ENCODE measurements at regions not wholly inside any gene's neighbourhood (a gene's known extent, or its start where the extent isn't known, plus 50 kb on each side); places are given as distances from the start of the nearest gene placed in this dataset.

DNA sequence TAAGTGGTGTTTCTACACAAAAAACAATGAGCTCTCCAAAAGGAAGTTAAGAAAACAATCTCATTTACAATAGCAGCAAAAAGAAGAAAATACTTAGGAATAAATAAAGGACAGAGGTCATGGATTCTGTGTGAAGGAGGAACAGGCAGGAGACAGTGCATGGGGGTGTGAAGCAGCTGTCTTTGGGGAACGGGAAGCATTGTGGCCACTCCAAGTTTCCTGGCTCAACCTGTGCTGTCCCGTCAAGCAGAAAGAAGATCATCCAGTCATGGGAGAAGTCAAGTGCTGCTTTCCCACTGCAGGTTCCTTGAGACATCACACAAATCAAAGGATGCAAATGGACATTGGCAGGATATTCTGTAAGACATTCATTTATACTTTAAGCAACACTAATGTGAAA is 66.1 kb upstream of the MAML3 start (continued):
- TF ChIP-seq, protein P1, sequence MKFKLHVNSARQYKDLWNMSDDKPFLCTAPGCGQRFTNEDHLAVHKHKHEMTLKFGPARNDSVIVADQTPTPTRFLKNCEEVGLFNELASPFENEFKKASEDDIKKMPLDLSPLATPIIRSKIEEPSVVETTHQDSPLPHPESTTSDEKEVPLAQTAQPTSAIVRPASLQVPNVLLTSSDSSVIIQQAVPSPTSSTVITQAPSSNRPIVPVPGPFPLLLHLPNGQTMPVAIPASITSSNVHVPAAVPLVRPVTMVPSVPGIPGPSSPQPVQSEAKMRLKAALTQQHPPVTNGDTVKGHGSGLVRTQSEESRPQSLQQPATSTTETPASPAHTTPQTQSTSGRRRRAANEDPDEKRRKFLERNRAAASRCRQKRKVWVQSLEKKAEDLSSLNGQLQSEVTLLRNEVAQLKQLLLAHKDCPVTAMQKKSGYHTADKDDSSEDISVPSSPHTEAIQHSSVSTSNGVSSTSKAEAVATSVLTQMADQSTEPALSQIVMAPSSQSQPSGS (IDR thresholded peaks at IDR 0.05; ENCODE audit: low read length): no peak
- TF ChIP-seq, protein P2, sequence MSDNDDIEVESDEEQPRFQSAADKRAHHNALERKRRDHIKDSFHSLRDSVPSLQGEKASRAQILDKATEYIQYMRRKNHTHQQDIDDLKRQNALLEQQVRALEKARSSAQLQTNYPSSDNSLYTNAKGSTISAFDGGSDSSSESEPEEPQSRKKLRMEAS (IDR thresholded peaks at IDR 0.05; ENCODE audit: low read depth, low read length): no peak
- TF ChIP-seq KDM1A (IDR thresholded peaks at IDR 0.05; ENCODE audit: borderline replicate concordance): no peak
- TF ChIP-seq NBN (IDR thresholded peaks at IDR 0.05): no peak
- no peak for TF ChIP-seq TCF7 (IDR thresholded peaks at IDR 0.05; ENCODE audit: borderline replicate concordance)
- TF ChIP-seq, protein P3, sequence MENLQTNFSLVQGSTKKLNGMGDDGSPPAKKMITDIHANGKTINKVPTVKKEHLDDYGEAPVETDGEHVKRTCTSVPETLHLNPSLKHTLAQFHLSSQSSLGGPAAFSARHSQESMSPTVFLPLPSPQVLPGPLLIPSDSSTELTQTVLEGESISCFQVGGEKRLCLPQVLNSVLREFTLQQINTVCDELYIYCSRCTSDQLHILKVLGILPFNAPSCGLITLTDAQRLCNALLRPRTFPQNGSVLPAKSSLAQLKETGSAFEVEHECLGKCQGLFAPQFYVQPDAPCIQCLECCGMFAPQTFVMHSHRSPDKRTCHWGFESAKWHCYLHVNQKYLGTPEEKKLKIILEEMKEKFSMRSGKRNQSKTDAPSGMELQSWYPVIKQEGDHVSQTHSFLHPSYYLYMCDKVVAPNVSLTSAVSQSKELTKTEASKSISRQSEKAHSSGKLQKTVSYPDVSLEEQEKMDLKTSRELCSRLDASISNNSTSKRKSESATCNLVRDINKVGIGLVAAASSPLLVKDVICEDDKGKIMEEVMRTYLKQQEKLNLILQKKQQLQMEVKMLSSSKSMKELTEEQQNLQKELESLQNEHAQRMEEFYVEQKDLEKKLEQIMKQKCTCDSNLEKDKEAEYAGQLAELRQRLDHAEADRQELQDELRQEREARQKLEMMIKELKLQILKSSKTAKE (IDR thresholded peaks at IDR 0.05; ENCODE audit: low read depth, poor library complexity, severe bottlenecking): no peak
- no peak for TF ChIP-seq SUZ12 (IDR thresholded peaks at IDR 0.05; ENCODE audit: unreplicated experiment)
- TF ChIP-seq, protein P4, sequence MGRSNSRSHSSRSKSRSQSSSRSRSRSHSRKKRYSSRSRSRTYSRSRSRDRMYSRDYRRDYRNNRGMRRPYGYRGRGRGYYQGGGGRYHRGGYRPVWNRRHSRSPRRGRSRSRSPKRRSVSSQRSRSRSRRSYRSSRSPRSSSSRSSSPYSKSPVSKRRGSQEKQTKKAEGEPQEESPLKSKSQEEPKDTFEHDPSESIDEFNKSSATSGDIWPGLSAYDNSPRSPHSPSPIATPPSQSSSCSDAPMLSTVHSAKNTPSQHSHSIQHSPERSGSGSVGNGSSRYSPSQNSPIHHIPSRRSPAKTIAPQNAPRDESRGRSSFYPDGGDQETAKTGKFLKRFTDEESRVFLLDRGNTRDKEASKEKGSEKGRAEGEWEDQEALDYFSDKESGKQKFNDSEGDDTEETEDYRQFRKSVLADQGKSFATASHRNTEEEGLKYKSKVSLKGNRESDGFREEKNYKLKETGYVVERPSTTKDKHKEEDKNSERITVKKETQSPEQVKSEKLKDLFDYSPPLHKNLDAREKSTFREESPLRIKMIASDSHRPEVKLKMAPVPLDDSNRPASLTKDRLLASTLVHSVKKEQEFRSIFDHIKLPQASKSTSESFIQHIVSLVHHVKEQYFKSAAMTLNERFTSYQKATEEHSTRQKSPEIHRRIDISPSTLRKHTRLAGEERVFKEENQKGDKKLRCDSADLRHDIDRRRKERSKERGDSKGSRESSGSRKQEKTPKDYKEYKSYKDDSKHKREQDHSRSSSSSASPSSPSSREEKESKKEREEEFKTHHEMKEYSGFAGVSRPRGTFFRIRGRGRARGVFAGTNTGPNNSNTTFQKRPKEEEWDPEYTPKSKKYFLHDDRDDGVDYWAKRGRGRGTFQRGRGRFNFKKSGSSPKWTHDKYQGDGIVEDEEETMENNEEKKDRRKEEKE (IDR thresholded peaks at IDR 0.05): no peak
- TF ChIP-seq GATAD2B (conservative IDR thresholded peaks at IDR 0.05; ENCODE audit: low read depth): no peak
- TF ChIP-seq DPF2 (IDR thresholded peaks at IDR 0.05): no peak
- no peak for TF ChIP-seq HDAC6 (IDR thresholded peaks at IDR 0.05; ENCODE audit: unreplicated experiment)
- TF ChIP-seq, protein P5, sequence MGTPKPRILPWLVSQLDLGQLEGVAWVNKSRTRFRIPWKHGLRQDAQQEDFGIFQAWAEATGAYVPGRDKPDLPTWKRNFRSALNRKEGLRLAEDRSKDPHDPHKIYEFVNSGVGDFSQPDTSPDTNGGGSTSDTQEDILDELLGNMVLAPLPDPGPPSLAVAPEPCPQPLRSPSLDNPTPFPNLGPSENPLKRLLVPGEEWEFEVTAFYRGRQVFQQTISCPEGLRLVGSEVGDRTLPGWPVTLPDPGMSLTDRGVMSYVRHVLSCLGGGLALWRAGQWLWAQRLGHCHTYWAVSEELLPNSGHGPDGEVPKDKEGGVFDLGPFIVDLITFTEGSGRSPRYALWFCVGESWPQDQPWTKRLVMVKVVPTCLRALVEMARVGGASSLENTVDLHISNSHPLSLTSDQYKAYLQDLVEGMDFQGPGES (IDR thresholded peaks at IDR 0.05): no peak
- no peak for TF ChIP-seq NFYA (IDR thresholded peaks at IDR 0.05; ENCODE audit: borderline replicate concordance, low read depth, low read length)
- no peak for TF ChIP-seq IKZF1 (conservative IDR thresholded peaks at IDR 0.05)
- TF ChIP-seq, protein P6, sequence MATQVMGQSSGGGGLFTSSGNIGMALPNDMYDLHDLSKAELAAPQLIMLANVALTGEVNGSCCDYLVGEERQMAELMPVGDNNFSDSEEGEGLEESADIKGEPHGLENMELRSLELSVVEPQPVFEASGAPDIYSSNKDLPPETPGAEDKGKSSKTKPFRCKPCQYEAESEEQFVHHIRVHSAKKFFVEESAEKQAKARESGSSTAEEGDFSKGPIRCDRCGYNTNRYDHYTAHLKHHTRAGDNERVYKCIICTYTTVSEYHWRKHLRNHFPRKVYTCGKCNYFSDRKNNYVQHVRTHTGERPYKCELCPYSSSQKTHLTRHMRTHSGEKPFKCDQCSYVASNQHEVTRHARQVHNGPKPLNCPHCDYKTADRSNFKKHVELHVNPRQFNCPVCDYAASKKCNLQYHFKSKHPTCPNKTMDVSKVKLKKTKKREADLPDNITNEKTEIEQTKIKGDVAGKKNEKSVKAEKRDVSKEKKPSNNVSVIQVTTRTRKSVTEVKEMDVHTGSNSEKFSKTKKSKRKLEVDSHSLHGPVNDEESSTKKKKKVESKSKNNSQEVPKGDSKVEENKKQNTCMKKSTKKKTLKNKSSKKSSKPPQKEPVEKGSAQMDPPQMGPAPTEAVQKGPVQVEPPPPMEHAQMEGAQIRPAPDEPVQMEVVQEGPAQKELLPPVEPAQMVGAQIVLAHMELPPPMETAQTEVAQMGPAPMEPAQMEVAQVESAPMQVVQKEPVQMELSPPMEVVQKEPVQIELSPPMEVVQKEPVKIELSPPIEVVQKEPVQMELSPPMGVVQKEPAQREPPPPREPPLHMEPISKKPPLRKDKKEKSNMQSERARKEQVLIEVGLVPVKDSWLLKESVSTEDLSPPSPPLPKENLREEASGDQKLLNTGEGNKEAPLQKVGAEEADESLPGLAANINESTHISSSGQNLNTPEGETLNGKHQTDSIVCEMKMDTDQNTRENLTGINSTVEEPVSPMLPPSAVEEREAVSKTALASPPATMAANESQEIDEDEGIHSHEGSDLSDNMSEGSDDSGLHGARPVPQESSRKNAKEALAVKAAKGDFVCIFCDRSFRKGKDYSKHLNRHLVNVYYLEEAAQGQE (IDR thresholded peaks at IDR 0.05; ENCODE audit: low read depth, low read length): no peak

Data from GM12878 (cell line).